ENCODE measurements at regions not wholly inside any gene's neighbourhood (a gene's known extent, or its start where the extent isn't known, plus 50 kb on each side); places are given as distances from the start of the nearest gene placed in this dataset.
A peak's percentile ranks its signal among the peaks of the same experiment; 100 is the strongest.

DNA sequence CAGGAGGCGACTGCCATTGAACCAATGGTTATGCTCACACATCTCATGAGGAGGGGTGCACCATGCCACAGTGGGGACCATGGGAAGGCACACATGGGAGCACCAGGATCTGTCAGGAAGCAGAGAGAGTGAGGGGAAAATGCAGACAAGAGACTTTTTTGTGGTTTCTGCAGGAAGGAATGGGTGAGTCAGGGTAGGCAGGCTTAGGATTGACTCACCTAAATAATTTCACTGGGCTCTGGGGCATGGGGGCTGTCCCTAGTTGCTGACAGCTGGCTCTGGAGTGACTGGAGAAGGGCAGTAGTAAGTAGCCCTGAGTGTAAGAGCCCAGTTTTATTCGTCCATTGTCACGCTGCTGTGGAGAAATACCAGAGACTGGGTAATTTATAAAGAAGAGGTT, 202.4 kb downstream of the AXIN2 start:
- H3K27me3 ChIP-seq (ENCODE audit: control insufficient read depth, insufficient read depth, low read length): no peaks in the 10 kb centered on the region
- POLR2A ChIA-PET: no interaction called here
- no peak overlapping the region for H3K4me3 ChIP-seq (ENCODE audit: low read depth, low read length)
- TF ChIP-seq, protein P1, sequence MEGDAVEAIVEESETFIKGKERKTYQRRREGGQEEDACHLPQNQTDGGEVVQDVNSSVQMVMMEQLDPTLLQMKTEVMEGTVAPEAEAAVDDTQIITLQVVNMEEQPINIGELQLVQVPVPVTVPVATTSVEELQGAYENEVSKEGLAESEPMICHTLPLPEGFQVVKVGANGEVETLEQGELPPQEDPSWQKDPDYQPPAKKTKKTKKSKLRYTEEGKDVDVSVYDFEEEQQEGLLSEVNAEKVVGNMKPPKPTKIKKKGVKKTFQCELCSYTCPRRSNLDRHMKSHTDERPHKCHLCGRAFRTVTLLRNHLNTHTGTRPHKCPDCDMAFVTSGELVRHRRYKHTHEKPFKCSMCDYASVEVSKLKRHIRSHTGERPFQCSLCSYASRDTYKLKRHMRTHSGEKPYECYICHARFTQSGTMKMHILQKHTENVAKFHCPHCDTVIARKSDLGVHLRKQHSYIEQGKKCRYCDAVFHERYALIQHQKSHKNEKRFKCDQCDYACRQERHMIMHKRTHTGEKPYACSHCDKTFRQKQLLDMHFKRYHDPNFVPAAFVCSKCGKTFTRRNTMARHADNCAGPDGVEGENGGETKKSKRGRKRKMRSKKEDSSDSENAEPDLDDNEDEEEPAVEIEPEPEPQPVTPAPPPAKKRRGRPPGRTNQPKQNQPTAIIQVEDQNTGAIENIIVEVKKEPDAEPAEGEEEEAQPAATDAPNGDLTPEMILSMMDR (IDR thresholded peaks at IDR 0.05; ENCODE audit: low read depth, low read length): no peak
- no peaks in the 10 kb centered on the region for H3K9me3 ChIP-seq (ENCODE audit: control insufficient read depth, insufficient read depth, low read length)
- DNase-seq (ENCODE audit: low read depth, low spot score): peak; percentile 33
- CTCF ChIA-PET: no interaction called here
- H3K27ac ChIP-seq (ENCODE audit: low read depth, low read length): no peak overlapping the region

DNA sequence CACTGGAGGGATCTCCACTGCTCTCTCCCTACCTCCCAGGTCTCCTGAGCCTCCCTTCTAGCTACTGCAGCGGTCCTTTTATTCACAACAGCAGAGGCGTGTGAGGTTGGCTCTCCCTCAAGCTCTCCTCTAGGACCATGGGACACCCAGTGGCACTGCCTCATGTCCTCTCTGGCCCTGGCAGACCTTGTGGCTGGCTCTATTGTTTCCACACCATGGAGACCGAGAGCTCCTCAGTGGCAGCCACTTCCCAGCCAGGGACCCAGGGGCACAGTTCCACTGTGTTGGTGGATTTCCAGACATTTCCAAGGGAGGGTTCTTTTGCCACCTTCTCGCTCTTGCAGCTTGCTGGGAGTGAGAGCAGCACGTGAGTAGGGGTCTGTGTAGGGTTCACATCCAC, 204.9 kb downstream of the AXIN2 start:
- no peaks in the 10 kb centered on the region for H3K9me3 ChIP-seq (ENCODE audit: control insufficient read depth, insufficient read depth, low read length)
- H3K4me3 ChIP-seq (ENCODE audit: low read depth, low read length): no peak overlapping the region
- no peak for DNase-seq (ENCODE audit: low read depth, low spot score)
- H3K27me3 ChIP-seq (ENCODE audit: control insufficient read depth, insufficient read depth, low read length): no peaks in the 10 kb centered on the region
- ChIA-PET CTCF (no interaction called here), POLR2A (no interaction called here)
- TF ChIP-seq, protein P1 (IDR thresholded peaks at IDR 0.05; ENCODE audit: low read depth, low read length): no peak
- H3K27ac ChIP-seq (ENCODE audit: low read depth, low read length): no peak overlapping the region

DNA sequence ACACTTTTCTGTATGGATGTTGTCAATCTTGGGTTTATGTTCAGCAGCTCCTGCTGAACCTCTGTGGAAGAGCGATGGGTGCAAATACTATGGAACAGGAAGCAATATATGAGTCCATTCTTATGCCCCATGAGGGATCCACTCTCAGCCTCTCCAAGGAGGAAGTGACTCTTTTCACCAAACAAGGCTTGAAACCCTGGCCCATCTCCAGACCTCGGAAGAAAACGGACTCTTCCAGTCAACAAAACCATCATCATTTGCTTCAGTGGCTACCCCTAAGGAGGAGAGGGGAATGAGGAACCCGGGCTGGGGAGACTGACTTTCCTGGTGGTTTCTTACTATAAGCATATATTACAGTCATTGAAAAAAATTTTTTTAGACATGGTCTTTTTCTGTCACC, 206.2 kb downstream of the AXIN2 start:
- H3K27ac ChIP-seq (ENCODE audit: low read depth, low read length): no peak overlapping the region
- no peak for DNase-seq (ENCODE audit: low read depth, low spot score)
- ChIA-PET CTCF (no interaction called here), POLR2A (no interaction called here)
- no peak overlapping the region for H3K4me3 ChIP-seq (ENCODE audit: low read depth, low read length)
- TF ChIP-seq, protein P1 (IDR thresholded peaks at IDR 0.05; ENCODE audit: low read depth, low read length): no peak
- H3K27me3 ChIP-seq (ENCODE audit: control insufficient read depth, insufficient read depth, low read length): no peaks in the 10 kb centered on the region
- H3K9me3 ChIP-seq (ENCODE audit: control insufficient read depth, insufficient read depth, low read length): no peaks in the 10 kb centered on the region

DNA sequence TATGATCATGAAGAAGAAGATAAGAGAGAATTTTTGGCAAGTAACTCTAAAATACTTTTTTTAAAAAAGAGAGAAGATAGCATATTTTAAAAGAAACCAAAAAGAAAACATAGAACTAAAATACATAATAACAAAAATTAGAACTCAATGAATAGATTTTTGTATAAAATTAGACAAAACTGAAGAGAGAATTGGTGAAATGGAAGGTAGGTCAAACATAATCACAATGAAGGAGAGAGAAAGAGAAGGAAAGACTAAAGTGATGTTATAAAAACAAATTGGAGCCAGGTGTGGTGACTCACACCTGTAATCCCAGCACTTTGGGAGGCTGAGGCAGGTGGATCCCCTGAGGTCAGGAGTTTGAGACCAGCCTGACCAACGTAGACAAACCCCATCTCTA, 211.5 kb downstream of the AXIN2 start:
- no peak for DNase-seq (ENCODE audit: low read depth, low spot score)
- Histone ChIP-seq H3K27me3 (ENCODE audit: control insufficient read depth, insufficient read depth, low read length) (peaks cover 6% of the 10 kb centered on the region), H3K4me3 (ENCODE audit: low read depth, low read length) (no peak overlapping the region), H3K9me3 (ENCODE audit: control insufficient read depth, insufficient read depth, low read length) (no peaks in the 10 kb centered on the region), H3K27ac (ENCODE audit: low read depth, low read length) (no peak overlapping the region)
- CTCF ChIA-PET: no interaction called here
- POLR2A ChIA-PET: no interaction called here
- TF ChIP-seq, protein P1 (IDR thresholded peaks at IDR 0.05; ENCODE audit: low read depth, low read length): no peak

DNA sequence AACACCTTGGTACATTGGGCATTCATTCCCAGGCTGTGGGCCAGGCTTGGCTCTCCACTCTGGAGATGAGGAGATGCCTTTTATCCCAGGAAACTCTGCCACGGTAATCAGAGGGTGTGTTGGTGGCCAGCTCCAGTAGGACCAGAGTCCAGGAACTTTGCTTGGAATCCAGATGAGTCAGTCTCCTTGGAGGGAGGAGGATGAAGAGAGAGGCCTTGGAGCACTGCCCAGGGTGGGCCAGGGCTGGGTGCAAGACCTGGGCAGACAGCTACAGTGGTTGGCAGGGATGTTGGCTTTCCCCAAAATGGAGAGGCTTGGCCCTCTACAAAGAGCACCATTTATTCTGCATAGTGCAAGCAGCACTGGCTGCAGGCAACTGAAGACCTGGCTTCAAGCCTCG, 209.0 kb downstream of the RGS9 start:
- no peaks in the 10 kb centered on the region for H3K9me3 ChIP-seq (ENCODE audit: control insufficient read depth, insufficient read depth, low read length)
- H3K27ac ChIP-seq (ENCODE audit: low read depth, low read length): no peak overlapping the region
- CTCF ChIA-PET: no interaction called here
- no peak for DNase-seq (ENCODE audit: low read depth, low spot score)
- peaks cover 6% of the 10 kb centered on the region for H3K27me3 ChIP-seq (ENCODE audit: control insufficient read depth, insufficient read depth, low read length)
- no peak overlapping the region for H3K4me3 ChIP-seq (ENCODE audit: low read depth, low read length)
- POLR2A ChIA-PET: no interaction called here
- TF ChIP-seq, protein P1 (IDR thresholded peaks at IDR 0.05; ENCODE audit: low read depth, low read length): no peak
